H1 (cell line): ENCODE measurements at regions not wholly inside any gene's neighbourhood (a gene's known extent, or its start where the extent isn't known, plus 50 kb on each side); places are given as distances from the start of the nearest gene placed in this dataset.
"Not testable (repeated sequence)": the region's sequence is repeated elsewhere in the genome, so short reads cannot be mapped to it uniquely, and the experiment has no call there.

Experiments used
- CTCF ChIA-PET: fragments of 300-600 bp; sonication (Branson Sonifier 250); formaldehyde crosslinking; loops from one replicate; lab custom pipeline; 2021; ENCODE audit not compliant: partially characterized antibody; lab: Charles Lee
- POLR2A ChIA-PET: fragments of 300-600 bp; sonication (Branson Sonifier 250); formaldehyde crosslinking; loops from one replicate; lab custom pipeline; 2021; ENCODE audit warnings: inconsistent platforms; ENCODE audit not compliant: partially characterized antibody; lab: Charles Lee
- DNase-seq, 2 experiments: peaks; one replicate each; pipeline versions ENCODE4 v3.0.0 to v3.0.0-alpha.2; 2010 to 2022; ENCODE audit warnings: low spot score in 2 of 2, low read depth in 1 of 2, mixed read lengths in 1 of 2
- FAIRE-seq: peaks from 2 replicates; lab custom pipeline; 2011; peaks lifted over from hg19 to GRCh38; lab: Jason Lieb, UNC
- H2AFZ ChIP-seq: 2 replicates; pipeline ENCODE4 v1.8.1; 2012; ENCODE audit warnings: low read length, inconsistent platforms
- H2AK5ac ChIP-seq: 2 replicates; pipeline ENCODE4 v1.6.1; 2013; ENCODE audit warnings: low read depth, low read length
- H2BK120ac ChIP-seq: replicated peaks from 2 replicates; pipeline ENCODE3; 2013; ENCODE audit warnings: low read depth, low read length, inconsistent platforms
- H2BK12ac ChIP-seq: 2 replicates; pipeline ENCODE4 v1.6.1; 2013; ENCODE audit warnings: low read depth, low read length
- H2BK15ac ChIP-seq: 2 replicates; pipeline ENCODE4 v1.6.1; 2013; ENCODE audit warnings: low read length
- H2BK20ac ChIP-seq: 2 replicates; pipeline ENCODE4 v1.6.1; 2013; ENCODE audit warnings: low read length
- H2BK5ac ChIP-seq: 2 replicates; pipeline ENCODE4 v1.6.1; 2013; ENCODE audit warnings: low read depth, low read length
- H3K14ac ChIP-seq: 2 replicates; pipeline ENCODE4 v1.6.1; 2013; ENCODE audit warnings: inconsistent platforms; ENCODE audit not compliant: insufficient read length
- H3K18ac ChIP-seq: 2 replicates; pipeline ENCODE4 v1.6.1; 2013; ENCODE audit warnings: low read length; ENCODE audit errors: extremely low read depth
- H3K23ac ChIP-seq: 2 replicates; pipeline ENCODE4 v1.6.1; 2013; ENCODE audit warnings: inconsistent platforms; ENCODE audit not compliant: insufficient read length
- H3K23me2 ChIP-seq: 2 replicates; pipeline ENCODE4 v1.6.1; 2013; ENCODE audit warnings: low read depth, low read length
- H3K27ac ChIP-seq: 2 replicates; pipeline ENCODE4 v1.6.1; 2011; ENCODE audit warnings: low read depth, low read length, inconsistent platforms
- H3K27me3 ChIP-seq, 4 experiments: replicated peaks in 1 of 4; 1 replicate in 1 of 4; 2 replicates in 3 of 4; pipeline versions ENCODE4 v1.6.1 to v1.8.1; 2011 to 2013; ENCODE audit warnings: low read length in 3 of 4, mild to moderate bottlenecking in 3 of 4, inconsistent platforms in 2 of 4, mixed read lengths in 2 of 4, moderate library complexity in 1 of 4; ENCODE audit not compliant: control insufficient read depth in 3 of 4, insufficient read depth in 3 of 4; ENCODE audit errors: extremely low read depth in 1 of 4
- H3K36me3 ChIP-seq, 4 experiments: 2 replicates each; pipeline versions ENCODE4 v1.6.1 to v1.8.1; 2011 to 2013; ENCODE audit warnings: mild to moderate bottlenecking in 4 of 4, low read length in 3 of 4, moderate library complexity in 2 of 4, control low read depth in 1 of 4, inconsistent platforms in 1 of 4; ENCODE audit not compliant: insufficient read depth in 4 of 4, control insufficient read depth in 2 of 4
- H3K4ac ChIP-seq: replicated peaks from 2 replicates; pipeline ENCODE3; 2013; ENCODE audit warnings: low read length, low read depth, mixed read lengths, inconsistent platforms; ENCODE audit not compliant: insufficient read length
- H3K4me1 ChIP-seq, 4 experiments: replicated peaks in 1 of 4; 1 replicate in 1 of 4; 2 replicates in 3 of 4; pipeline versions ENCODE4 v1.6.1 to v1.8.1; 2011 to 2013; ENCODE audit warnings: low read length in 3 of 4, inconsistent platforms in 2 of 4, mixed read lengths in 1 of 4; ENCODE audit not compliant: insufficient read depth in 4 of 4, control insufficient read depth in 3 of 4
- H3K4me2 ChIP-seq, 2 experiments: 2 replicates each; pipeline versions ENCODE4 v1.6.1 to v1.8.1; 2011 to 2013; ENCODE audit warnings: low read depth in 2 of 2, low read length in 2 of 2, control low read depth in 1 of 2, inconsistent platforms in 1 of 2, mild to moderate bottlenecking in 1 of 2; ENCODE audit not compliant: insufficient read depth in 1 of 2
- H3K4me3 ChIP-seq, 4 experiments: fragments of 200-600, 300-600 bp in 1 of 4; sonication (generic), shearing (Covaris generic), sonication (Bioruptor Twin) in 1 of 4; 2 replicates each; pipeline versions ENCODE4 v1.5.1 to v1.8.1; 2011 to 2016; ENCODE audit warnings: low read length in 4 of 4, low read depth in 3 of 4, control low read depth in 2 of 4, inconsistent platforms in 2 of 4, mild to moderate bottlenecking in 2 of 4, mixed read lengths in 1 of 4, moderate library complexity in 1 of 4; ENCODE audit not compliant: insufficient read depth in 2 of 4; ENCODE audit errors: extremely low read depth in 1 of 4
- H3K56ac ChIP-seq: replicated peaks from 2 replicates; pipeline ENCODE3; 2013; ENCODE audit warnings: low read depth, mild to moderate bottlenecking, mixed read lengths, low read length, inconsistent platforms; ENCODE audit not compliant: insufficient read length
- H3K79me1 ChIP-seq: 2 replicates; pipeline ENCODE4 v1.6.1; 2013; ENCODE audit warnings: low read depth, low read length, control low read depth
- H3K79me2 ChIP-seq, 2 experiments: 2 replicates each; pipeline versions ENCODE4 v1.6.1 to v1.8.1; 2012 to 2013; ENCODE audit warnings: low read length in 2 of 2, mild to moderate bottlenecking in 2 of 2, inconsistent platforms in 1 of 2; ENCODE audit not compliant: insufficient read depth in 2 of 2, control insufficient read depth in 1 of 2
- H3K9ac ChIP-seq, 4 experiments: replicated peaks in 1 of 4; 1 replicate in 1 of 4; 2 replicates in 3 of 4; pipeline versions ENCODE4 v1.6.1 to v1.8.1; 2011 to 2013; ENCODE audit warnings: low read depth in 3 of 4, low read length in 3 of 4, control low read depth in 2 of 4, mild to moderate bottlenecking in 2 of 4, moderate library complexity in 2 of 4, inconsistent platforms in 1 of 4; ENCODE audit errors: extremely low read depth in 1 of 4
- H3K9me3 ChIP-seq, 2 experiments: 2 replicates each; pipeline versions ENCODE4 v1.6.1 to v1.8.1; 2012 to 2013; ENCODE audit warnings: mild to moderate bottlenecking in 2 of 2, moderate library complexity in 2 of 2, control low read depth in 1 of 2, inconsistent platforms in 1 of 2, low read depth in 1 of 2, low read length in 1 of 2, mixed read lengths in 1 of 2; ENCODE audit not compliant: insufficient read depth in 2 of 2
- H4K20me1 ChIP-seq, 2 experiments: replicated peaks in 1 of 2; 2 replicates each; pipeline versions ENCODE3 to v1.8.1; 2011 to 2013; ENCODE audit warnings: inconsistent platforms in 2 of 2, low read length in 2 of 2, mild to moderate bottlenecking in 1 of 2; ENCODE audit not compliant: insufficient read depth in 2 of 2, control insufficient read depth in 1 of 2
- H4K5ac ChIP-seq: 2 replicates; pipeline ENCODE4 v1.6.1; 2013; ENCODE audit warnings: low read length, low read depth, mixed read lengths, inconsistent platforms; ENCODE audit not compliant: insufficient read length
- H4K8ac ChIP-seq: 2 replicates; pipeline ENCODE4 v1.8.0; 2013; ENCODE audit warnings: mild to moderate bottlenecking, moderate library complexity, low read length, inconsistent platforms; ENCODE audit not compliant: insufficient read depth; ENCODE audit errors: extremely low read depth
- H4K91ac ChIP-seq: replicated peaks from 2 replicates; pipeline ENCODE3; 2013; ENCODE audit warnings: low read length, mixed read lengths, inconsistent platforms; ENCODE audit not compliant: insufficient read length
- WGBS, 2 experiments: shearing (Covaris generic) in 1 of 2; methylation state at CpG; one replicate each; pipeline versions ENCODE4 v1.1.6 to v1.1.7; 2013 to 2015; ENCODE audit warnings: low lambda C conversion rate in 2 of 2, mixed read lengths in 2 of 2, inconsistent platforms in 1 of 2, low coverage in 1 of 2, missing lambda C conversion rate in 1 of 2; ENCODE audit not compliant: insufficient replicate concordance in 2 of 2, insufficient coverage in 1 of 2, insufficient read length in 1 of 2; ENCODE audit errors: extremely low coverage in 1 of 2, missing lambda C conversion rate in 1 of 2; 5-methylcytosine and 5-hydroxymethylcytosine counted together

- H3K4me3 ChIP-seq, H3K27ac ChIP-seq, CTCF ChIA-PET, H3K18ac ChIP-seq, H3K79me1 ChIP-seq, H4K5ac ChIP-seq, H3K4me2 ChIP-seq, H4K20me1 ChIP-seq, DNase-seq, H3K9ac ChIP-seq, H3K56ac ChIP-seq, H3K23me2 ChIP-seq, H3K23ac ChIP-seq, H2BK12ac ChIP-seq, H2BK15ac ChIP-seq, H3K14ac ChIP-seq, H3K4me1 ChIP-seq, H3K27me3 ChIP-seq, H2BK5ac ChIP-seq, H2AFZ ChIP-seq, H2BK20ac ChIP-seq, H2AK5ac ChIP-seq, H3K79me2 ChIP-seq, H3K4ac ChIP-seq, POLR2A ChIA-PET, FAIRE-seq, H2BK120ac ChIP-seq, H4K8ac ChIP-seq, H3K36me3 ChIP-seq, H4K91ac ChIP-seq: not testable (repeated sequence)
- H3K9me3 ChIP-seq, result peaks cover 0 to 50% of the 10 kb centered on the region in 2 experiments; a peak in 2 of 4 replicates
These were observed 1605.0 kb downstream of the RPIA start for GRCh38 chr2:90296484-90296777.

DNA sequence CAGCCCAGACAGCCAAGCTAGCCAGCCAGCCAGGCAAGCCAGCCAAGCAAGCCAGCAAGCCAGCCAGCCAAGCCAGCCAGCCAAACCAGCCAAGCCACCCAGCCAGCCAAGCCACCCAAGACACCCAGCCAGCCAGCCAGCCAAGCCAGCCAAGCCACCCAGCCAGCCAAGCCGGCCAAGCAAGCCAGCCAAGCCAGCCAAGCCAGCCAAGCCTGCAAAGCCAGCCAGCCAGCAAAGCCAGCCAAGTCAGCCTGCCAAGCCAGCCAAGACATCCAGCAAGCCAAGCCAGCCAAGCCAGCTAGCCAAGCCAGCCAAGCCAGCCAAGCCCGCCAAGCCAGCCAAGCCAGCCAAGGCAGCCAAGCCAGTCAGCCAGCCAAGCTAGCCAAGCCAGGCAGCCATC, 1606.2 kb downstream of the RPIA start:
- H3K4ac ChIP-seq, CTCF ChIA-PET, POLR2A ChIA-PET, FAIRE-seq, H2AFZ ChIP-seq, H3K79me2 ChIP-seq, H3K56ac ChIP-seq, H3K4me1 ChIP-seq, H3K9ac ChIP-seq, H2BK15ac ChIP-seq, H4K20me1 ChIP-seq, H3K23ac ChIP-seq, H4K5ac ChIP-seq, H3K27ac ChIP-seq, H2BK120ac ChIP-seq, H3K23me2 ChIP-seq, DNase-seq, H3K27me3 ChIP-seq, H3K4me3 ChIP-seq, H2BK20ac ChIP-seq, H3K4me2 ChIP-seq, H3K14ac ChIP-seq, H3K18ac ChIP-seq, H2AK5ac ChIP-seq, H3K79me1 ChIP-seq, H2BK12ac ChIP-seq, H3K36me3 ChIP-seq, H4K91ac ChIP-seq, H2BK5ac ChIP-seq, H4K8ac ChIP-seq: not testable (repeated sequence)
- H3K9me3 ChIP-seq, result peaks cover 0 to 39% of the 10 kb centered on the region in 2 experiments; a peak in 2 of 4 replicates
- 73% methylated on average over 1 of the region's 2 CpGs; no CpG with 5 or more reads in 1 of the 2 experiments for WGBS, 2 experiments
